ENCODE measurements at regions not wholly inside any gene's neighbourhood (a gene's known extent, or its start where the extent isn't known, plus 50 kb on each side); places are given as distances from the start of the nearest gene placed in this dataset.
"Not testable (repeated sequence)": the region's sequence is repeated elsewhere in the genome, so short reads cannot be mapped to it uniquely, and the experiment has no call there.

DNA sequence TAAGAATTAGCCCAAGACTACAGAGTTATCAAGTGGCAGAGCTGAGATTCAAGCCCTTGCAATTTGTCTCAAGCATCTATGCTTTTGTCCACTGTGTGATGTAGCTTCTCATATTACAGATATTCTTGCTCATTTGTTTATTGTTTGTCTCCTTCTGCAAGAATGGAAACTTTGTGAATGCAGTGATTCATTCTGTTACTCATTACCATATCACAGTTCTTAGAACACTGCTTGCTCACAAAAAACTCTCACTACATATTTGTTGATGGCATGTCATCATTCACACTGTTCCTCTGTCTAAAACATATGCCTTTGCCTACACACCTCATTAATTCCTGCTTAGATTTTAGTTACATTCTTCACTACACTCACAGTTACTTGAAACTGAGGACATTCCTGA, 1198.9 kb downstream of the PLA2G4A start:
- Histone ChIP-seq H3K36me3 (no peaks in the 10 kb centered on the region), H3K4me1 (no peaks in the 10 kb centered on the region), H3K9me3 (replicated peaks) (peaks cover 6% of the 10 kb centered on the region), H3K27ac (replicated peaks) (no peak overlapping the region), H3K4me3 (no peak overlapping the region), H3K27me3 (ENCODE audit: low read depth) (no peaks in the 10 kb centered on the region)
- no peak for DNase-seq
- intact Hi-C loops (cut with micrococcal nuclease) = no loop called here
- TF ChIP-seq CTCF (IDR thresholded peaks at IDR 0.05; ENCODE audit: borderline replicate concordance) = no peak

DNA sequence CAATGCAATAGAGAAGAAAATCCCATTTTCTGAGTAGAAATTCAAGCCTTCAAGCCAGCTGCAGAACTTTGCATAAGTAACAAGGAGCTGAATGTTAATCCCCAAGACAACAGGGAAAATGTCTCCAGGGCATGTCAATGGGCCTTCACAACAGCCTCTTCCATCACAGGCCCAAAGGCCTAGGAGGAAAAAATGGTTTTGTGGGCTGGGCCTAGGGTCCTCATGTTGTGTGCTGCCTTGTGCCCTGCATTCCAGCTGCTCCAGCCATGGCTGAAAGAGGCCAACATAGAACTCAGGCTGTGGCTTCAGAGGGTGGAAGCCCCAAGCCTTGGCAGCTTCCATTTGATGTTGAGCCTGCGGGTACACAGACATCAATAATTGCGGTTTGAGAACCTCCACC, 1208.8 kb downstream of the PLA2G4A start:
- H3K27me3 ChIP-seq (ENCODE audit: low read depth); H3K4me1 ChIP-seq; H3K4me3 ChIP-seq; intact Hi-C loops (cut with micrococcal nuclease); DNase-seq; H3K36me3 ChIP-seq; H3K27ac ChIP-seq (replicated peaks): not testable (repeated sequence)
- peaks cover 25% of the 10 kb centered on the region for H3K9me3 ChIP-seq (replicated peaks)

- intact Hi-C loops (cut with micrococcal nuclease) = no loop called here
- TF ChIP-seq CTCF (IDR thresholded peaks at IDR 0.05; ENCODE audit: borderline replicate concordance) = no peak
Observed at GRCh38 chr1:188043536-188044245, 1214.9 kb downstream of the PLA2G4A start.

DNA sequence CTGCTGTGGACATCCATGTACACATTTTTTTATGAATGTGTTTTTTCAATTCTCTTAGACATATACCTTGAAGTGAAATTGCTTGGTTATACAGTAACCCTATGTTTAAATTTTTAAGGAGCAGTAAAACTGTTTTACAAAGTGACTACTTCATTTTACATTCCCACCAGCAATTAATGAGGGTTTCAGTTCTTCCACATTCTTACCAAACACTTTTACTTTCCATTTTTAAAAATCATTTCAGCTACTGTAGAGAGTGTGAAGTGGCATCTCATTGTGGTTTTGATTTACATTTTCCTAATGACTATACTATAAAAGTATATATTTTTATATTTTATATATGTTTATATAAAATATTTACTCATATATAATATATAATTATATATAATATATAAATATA, 1221.5 kb downstream of the PLA2G4A start:
- Histone ChIP-seq H3K36me3 (no peaks in the 10 kb centered on the region), H3K27ac (replicated peaks) (no peak overlapping the region), H3K9me3 (replicated peaks) (no peaks in the 10 kb centered on the region), H3K4me1 (no peaks in the 10 kb centered on the region), H3K27me3 (ENCODE audit: low read depth) (no peaks in the 10 kb centered on the region), H3K4me3 (no peak overlapping the region)
- TF ChIP-seq CTCF (IDR thresholded peaks at IDR 0.05; ENCODE audit: borderline replicate concordance) = no peak
- intact Hi-C loops (cut with micrococcal nuclease) = no loop called here
- no peak for DNase-seq

More at GRCh38 chr1:188043536-188044245, 1214.9 kb downstream of the PLA2G4A start:
- Histone ChIP-seq H3K27ac (replicated peaks) (no peak overlapping the region), H3K9me3 (replicated peaks) (no peaks in the 10 kb centered on the region), H3K4me1 (no peaks in the 10 kb centered on the region), H3K36me3 (no peaks in the 10 kb centered on the region), H3K27me3 (ENCODE audit: low read depth) (no peaks in the 10 kb centered on the region), H3K4me3 (no peak overlapping the region)
- no peak for DNase-seq

DNA sequence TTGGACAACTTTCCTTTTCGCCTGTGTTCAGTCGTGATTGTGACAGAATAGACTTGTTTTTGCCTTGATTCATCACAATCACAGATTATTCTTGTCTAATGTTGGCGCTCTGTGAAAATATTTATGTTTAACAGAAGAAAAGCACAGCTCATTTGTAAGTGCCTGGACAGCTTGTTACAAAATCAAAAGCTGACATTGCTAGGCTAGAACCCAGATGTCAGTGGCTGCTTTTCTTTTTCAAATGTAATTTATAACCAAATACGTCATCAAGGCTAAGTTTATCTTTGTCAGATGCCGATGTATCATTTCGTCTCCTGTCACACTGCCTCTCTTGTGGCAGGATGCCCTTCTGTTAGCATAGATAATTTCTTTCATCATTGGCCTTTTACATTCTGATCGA, 1227.3 kb downstream of the PLA2G4A start:
- Histone ChIP-seq H3K4me3 (no peak overlapping the region), H3K27me3 (ENCODE audit: low read depth) (no peaks in the 10 kb centered on the region), H3K4me1 (no peaks in the 10 kb centered on the region), H3K9me3 (replicated peaks) (peaks cover 3% of the 10 kb centered on the region), H3K36me3 (no peaks in the 10 kb centered on the region), H3K27ac (replicated peaks) (no peak overlapping the region)
- no peak for DNase-seq
- no peak for TF ChIP-seq CTCF (IDR thresholded peaks at IDR 0.05; ENCODE audit: borderline replicate concordance)
- intact Hi-C loops (cut with micrococcal nuclease) = no loop called here

- no peaks in the 10 kb centered on the region for H3K4me1 ChIP-seq
- no peak for DNase-seq
- H3K36me3 ChIP-seq = no peaks in the 10 kb centered on the region
- intact Hi-C loops (cut with micrococcal nuclease) = no loop called here
- TF ChIP-seq CTCF (IDR thresholded peaks at IDR 0.05; ENCODE audit: borderline replicate concordance) = no peak
- H3K27me3 ChIP-seq (ENCODE audit: low read depth) = no peaks in the 10 kb centered on the region
- peaks cover 12% of the 10 kb centered on the region for H3K9me3 ChIP-seq (replicated peaks)
- no peak overlapping the region for H3K4me3 ChIP-seq
- no peak overlapping the region for H3K27ac ChIP-seq (replicated peaks)
Observed at GRCh38 chr1:188058801-188059200, 1230.1 kb downstream of the PLA2G4A start.
